Neural cell (in vitro differentiated cells): ENCODE measurements at regions not wholly inside any gene's neighbourhood (a gene's known extent, or its start where the extent isn't known, plus 50 kb on each side); places are given as distances from the start of the nearest gene placed in this dataset.

Experiments used
- H2AFZ ChIP-seq: fragments of 200-600, 300-800 bp; sonication (generic), shearing (Covaris generic); 2 replicates; pipeline ENCODE4 v1.6.0; 2014; ENCODE audit warnings: low read depth, mild to moderate bottlenecking, antibody characterized with exemption, low read length, moderate library complexity
- H3F3A ChIP-seq: fragments of 200-600 bp; shearing (Covaris generic); 2 replicates; pipeline ENCODE4 v1.6.1; 2016; ENCODE audit warnings: mild to moderate bottlenecking, moderate library complexity, mixed read lengths, antibody characterized with exemption, low read length; ENCODE audit not compliant: insufficient read depth, poor library complexity, severe bottlenecking
- H3K27ac ChIP-seq: fragments of 200-600, 300-800 bp; sonication (generic), shearing (Covaris generic); 2 replicates; pipeline ENCODE4 v1.5.1; 2014; ENCODE audit warnings: mild to moderate bottlenecking, low read length, moderate library complexity
- H3K27me3 ChIP-seq: fragments of 300-800, 200-600 bp; sonication (generic), shearing (Covaris generic); 2 replicates; pipeline ENCODE4 v1.6.0; 2014; ENCODE audit warnings: mild to moderate bottlenecking, low read depth, low read length, moderate library complexity; ENCODE audit not compliant: insufficient read depth
- H3K36me3 ChIP-seq: fragments of 300-800, 200-600 bp; sonication (generic), shearing (Covaris generic); 2 replicates; pipeline ENCODE4 v1.5.1; 2014; ENCODE audit warnings: mild to moderate bottlenecking, antibody characterized with exemption, low read length, moderate library complexity; ENCODE audit not compliant: insufficient read depth
- H3K4me2 ChIP-seq: fragments of 300-800, 200-600 bp; sonication (generic), shearing (Covaris generic); 2 replicates; pipeline ENCODE4 v1.6.0; 2014; ENCODE audit warnings: mild to moderate bottlenecking, low read length
- H3K4me3 ChIP-seq: fragments of 300-800, 200-600 bp; sonication (generic), shearing (Covaris generic); 2 replicates; pipeline ENCODE4 v1.5.1; 2014; ENCODE audit warnings: mild to moderate bottlenecking, low read length, moderate library complexity
- H3K79me2 ChIP-seq: fragments of 200-600 bp; shearing (Covaris generic); replicated peaks from 2 replicates; pipeline ENCODE4 v1.6.0; 2014; ENCODE audit warnings: mild to moderate bottlenecking, low read length, moderate library complexity; ENCODE audit not compliant: insufficient read depth
- H3K9ac ChIP-seq: fragments of 300-800, 200-600 bp; sonication (generic), shearing (Covaris generic); 2 replicates; pipeline ENCODE4 v1.6.1; 2016; ENCODE audit warnings: mild to moderate bottlenecking, low read length, mixed read lengths
- H3K9me2 ChIP-seq: fragments of 200-600 bp; shearing (Covaris generic); 2 replicates; pipeline ENCODE4 v1.6.1; 2016; ENCODE audit warnings: mild to moderate bottlenecking, low read length, mixed read lengths; ENCODE audit not compliant: insufficient read depth
- H3K9me3 ChIP-seq: fragments of 200-600, 300-800 bp; sonication (generic), shearing (Covaris generic); 2 replicates; pipeline ENCODE4 v1.6.1; 2016; ENCODE audit warnings: mild to moderate bottlenecking, mixed run types, low read length, moderate library complexity, mixed read lengths
- H4K20me1 ChIP-seq: fragments of 200-600 bp; shearing (Covaris generic); 2 replicates; pipeline ENCODE4 v1.6.1; 2016; ENCODE audit warnings: mild to moderate bottlenecking, mixed run types; ENCODE audit not compliant: insufficient read depth
- EP300 ChIP-seq: fragments of 450-650 bp; conservative IDR thresholded peaks from 2 replicates; pipeline ENCODE4 v1.6.1; 2014; ENCODE audit warnings: antibody characterized with exemption, mild to moderate bottlenecking, moderate library complexity; ENCODE audit not compliant: poor library complexity, severe bottlenecking
- EZH2 ChIP-seq: fragments of 200-600, 300-800 bp; shearing (Covaris generic), sonication (generic); IDR thresholded peaks from 2 replicates; pipeline ENCODE4 v1.6.1; 2014; ENCODE audit warnings: antibody characterized with exemption, low read length, borderline replicate concordance, mild to moderate bottlenecking; ENCODE audit not compliant: insufficient read depth, poor library complexity, severe bottlenecking
- MXI1 ChIP-seq: fragments of 450-650 bp; conservative IDR thresholded peaks from 2 replicates; pipeline ENCODE4 v1.6.1; 2014; ENCODE audit warnings: antibody characterized with exemption, mild to moderate bottlenecking; ENCODE audit not compliant: poor library complexity, severe bottlenecking
- POLR2AphosphoS5 ChIP-seq: IDR thresholded peaks from 2 replicates; pipeline ENCODE4 v1.6.1; 2012
- RAD21 ChIP-seq: fragments of 450-650 bp; conservative IDR thresholded peaks from 2 replicates; pipeline ENCODE4 v1.6.1; 2014; ENCODE audit warnings: antibody characterized with exemption, mild to moderate bottlenecking, moderate library complexity
- SMC3 ChIP-seq: fragments of 450-650 bp; conservative IDR thresholded peaks from 2 replicates; pipeline ENCODE4 v1.6.1; 2014; ENCODE audit warnings: antibody characterized with exemption, mild to moderate bottlenecking, moderate library complexity; ENCODE audit not compliant: poor library complexity
- TAF1 ChIP-seq: IDR thresholded peaks from 2 replicates; pipeline ENCODE4 v1.6.1; 2012; ENCODE audit warnings: low read depth
- TF ChIP-seq, protein P1 (sequence below): fragments of 450-650 bp; IDR thresholded peaks from 2 replicates; pipeline ENCODE4 v1.5.1; 2014; ENCODE audit warnings: antibody characterized with exemption, mild to moderate bottlenecking, moderate library complexity; ENCODE audit not compliant: poor library complexity, severe bottlenecking
- TF ChIP-seq, protein P2 (sequence below): IDR thresholded peaks from 2 replicates; pipeline ENCODE4 v1.6.1; 2012; ENCODE audit warnings: borderline replicate concordance

DNA sequence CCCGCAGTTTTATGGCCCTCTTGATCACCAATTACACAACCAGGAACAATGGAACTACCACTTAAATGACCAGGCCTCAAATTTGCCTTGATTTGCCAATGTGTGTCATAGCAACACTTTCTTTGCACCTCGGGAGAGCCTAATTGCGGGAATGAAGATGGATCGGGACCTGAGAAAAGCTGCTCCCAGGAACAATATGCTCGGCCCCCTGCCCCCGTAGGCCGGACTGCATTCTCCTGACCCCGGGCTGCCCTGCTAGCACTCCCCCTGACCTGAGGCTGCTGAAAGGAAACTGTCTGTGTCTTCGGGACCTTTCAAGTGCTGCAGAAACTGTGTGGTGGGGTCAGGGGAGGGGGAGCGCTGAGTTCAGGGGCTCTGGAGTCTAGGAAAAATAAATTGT, 294.3 kb upstream of the IRX1 start:
- no peaks in the 10 kb centered on the region for H4K20me1 ChIP-seq
- no peaks in the 10 kb centered on the region for H3K27me3 ChIP-seq
- H2AFZ ChIP-seq, result no peak overlapping the region
- H3K9me3 ChIP-seq, result no peaks in the 10 kb centered on the region
- H3K4me3 ChIP-seq, result no peak overlapping the region
- no peaks in the 10 kb centered on the region for H3K9me2 ChIP-seq
- H3K9ac ChIP-seq, result no peak overlapping the region
- no peak overlapping the region for H3K4me2 ChIP-seq
- no peaks in the 10 kb centered on the region for H3K79me2 ChIP-seq
- H3F3A ChIP-seq, result no peaks in the 10 kb centered on the region
- no peaks in the 10 kb centered on the region for H3K36me3 ChIP-seq
- TF ChIP-seq RAD21, result no peak
- TF ChIP-seq MXI1, result no peak
- TF ChIP-seq, protein P1, sequence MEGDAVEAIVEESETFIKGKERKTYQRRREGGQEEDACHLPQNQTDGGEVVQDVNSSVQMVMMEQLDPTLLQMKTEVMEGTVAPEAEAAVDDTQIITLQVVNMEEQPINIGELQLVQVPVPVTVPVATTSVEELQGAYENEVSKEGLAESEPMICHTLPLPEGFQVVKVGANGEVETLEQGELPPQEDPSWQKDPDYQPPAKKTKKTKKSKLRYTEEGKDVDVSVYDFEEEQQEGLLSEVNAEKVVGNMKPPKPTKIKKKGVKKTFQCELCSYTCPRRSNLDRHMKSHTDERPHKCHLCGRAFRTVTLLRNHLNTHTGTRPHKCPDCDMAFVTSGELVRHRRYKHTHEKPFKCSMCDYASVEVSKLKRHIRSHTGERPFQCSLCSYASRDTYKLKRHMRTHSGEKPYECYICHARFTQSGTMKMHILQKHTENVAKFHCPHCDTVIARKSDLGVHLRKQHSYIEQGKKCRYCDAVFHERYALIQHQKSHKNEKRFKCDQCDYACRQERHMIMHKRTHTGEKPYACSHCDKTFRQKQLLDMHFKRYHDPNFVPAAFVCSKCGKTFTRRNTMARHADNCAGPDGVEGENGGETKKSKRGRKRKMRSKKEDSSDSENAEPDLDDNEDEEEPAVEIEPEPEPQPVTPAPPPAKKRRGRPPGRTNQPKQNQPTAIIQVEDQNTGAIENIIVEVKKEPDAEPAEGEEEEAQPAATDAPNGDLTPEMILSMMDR, result no peak
- TF ChIP-seq EP300, result no peak
- no peak for TF ChIP-seq EZH2
- TF ChIP-seq, protein P2, sequence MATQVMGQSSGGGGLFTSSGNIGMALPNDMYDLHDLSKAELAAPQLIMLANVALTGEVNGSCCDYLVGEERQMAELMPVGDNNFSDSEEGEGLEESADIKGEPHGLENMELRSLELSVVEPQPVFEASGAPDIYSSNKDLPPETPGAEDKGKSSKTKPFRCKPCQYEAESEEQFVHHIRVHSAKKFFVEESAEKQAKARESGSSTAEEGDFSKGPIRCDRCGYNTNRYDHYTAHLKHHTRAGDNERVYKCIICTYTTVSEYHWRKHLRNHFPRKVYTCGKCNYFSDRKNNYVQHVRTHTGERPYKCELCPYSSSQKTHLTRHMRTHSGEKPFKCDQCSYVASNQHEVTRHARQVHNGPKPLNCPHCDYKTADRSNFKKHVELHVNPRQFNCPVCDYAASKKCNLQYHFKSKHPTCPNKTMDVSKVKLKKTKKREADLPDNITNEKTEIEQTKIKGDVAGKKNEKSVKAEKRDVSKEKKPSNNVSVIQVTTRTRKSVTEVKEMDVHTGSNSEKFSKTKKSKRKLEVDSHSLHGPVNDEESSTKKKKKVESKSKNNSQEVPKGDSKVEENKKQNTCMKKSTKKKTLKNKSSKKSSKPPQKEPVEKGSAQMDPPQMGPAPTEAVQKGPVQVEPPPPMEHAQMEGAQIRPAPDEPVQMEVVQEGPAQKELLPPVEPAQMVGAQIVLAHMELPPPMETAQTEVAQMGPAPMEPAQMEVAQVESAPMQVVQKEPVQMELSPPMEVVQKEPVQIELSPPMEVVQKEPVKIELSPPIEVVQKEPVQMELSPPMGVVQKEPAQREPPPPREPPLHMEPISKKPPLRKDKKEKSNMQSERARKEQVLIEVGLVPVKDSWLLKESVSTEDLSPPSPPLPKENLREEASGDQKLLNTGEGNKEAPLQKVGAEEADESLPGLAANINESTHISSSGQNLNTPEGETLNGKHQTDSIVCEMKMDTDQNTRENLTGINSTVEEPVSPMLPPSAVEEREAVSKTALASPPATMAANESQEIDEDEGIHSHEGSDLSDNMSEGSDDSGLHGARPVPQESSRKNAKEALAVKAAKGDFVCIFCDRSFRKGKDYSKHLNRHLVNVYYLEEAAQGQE, result no peak
- TF ChIP-seq SMC3, result no peak
- no peak overlapping the region for H3K27ac ChIP-seq

DNA sequence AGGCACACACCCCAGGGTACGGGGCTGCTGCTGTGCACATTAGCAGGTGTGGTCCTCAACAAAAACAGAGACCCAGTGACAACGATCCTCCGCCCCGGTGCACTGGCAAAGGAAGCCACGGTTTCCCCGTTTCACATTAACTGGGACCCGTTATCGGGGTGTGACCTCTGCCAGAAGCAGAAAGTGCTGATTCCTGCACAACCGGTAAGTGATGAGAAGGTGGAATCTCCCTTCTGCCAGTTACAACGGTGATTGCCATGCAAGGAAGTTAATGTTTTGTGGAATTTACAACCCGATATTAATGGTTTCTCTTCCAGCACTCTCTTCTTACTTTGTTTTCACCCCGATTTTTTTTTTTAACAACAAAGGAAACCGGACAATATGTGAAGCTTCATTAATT, 294.9 kb upstream of the IRX1 start:
- TF ChIP-seq POLR2AphosphoS5, result no peak
- TF ChIP-seq MXI1, result no peak
- TF ChIP-seq, protein P2, result no peak
- TF ChIP-seq EP300, result no peak
- TF ChIP-seq SMC3, result no peak
- no peak for TF ChIP-seq RAD21
- TF ChIP-seq EZH2, result no peak
- TF ChIP-seq, protein P1, result no peak
- TF ChIP-seq TAF1, result no peak
- Histone ChIP-seq H3K9me3 (no peaks in the 10 kb centered on the region), H3F3A (no peaks in the 10 kb centered on the region), H2AFZ (no peak overlapping the region), H3K4me3 (no peak overlapping the region), H3K27ac (no peak overlapping the region), H3K9me2 (no peaks in the 10 kb centered on the region), H3K36me3 (no peaks in the 10 kb centered on the region), H4K20me1 (no peaks in the 10 kb centered on the region), H3K79me2 (no peaks in the 10 kb centered on the region), H3K9ac (no peak overlapping the region), H3K27me3 (no peaks in the 10 kb centered on the region), H3K4me2 (no peak overlapping the region)
